GM12891 (cell line): ENCODE measurements at regions not wholly inside any gene's neighbourhood (a gene's known extent, or its start where the extent isn't known, plus 50 kb on each side); places are given as distances from the start of the nearest gene placed in this dataset.
A peak's percentile ranks its signal among the peaks of the same experiment; 100 is the strongest.
"Not testable (repeated sequence)": the region's sequence is repeated elsewhere in the genome, so short reads cannot be mapped to it uniquely, and the experiment has no call there.

ENCODE experiments used
- DNase-seq: peaks from one replicate; pipeline ENCODE4 v3.0.0; 2011; ENCODE audit warnings: low spot score; ENCODE audit not compliant: insufficient read length
- FAIRE-seq: peaks from 2 replicates; lab custom pipeline; 2011; peaks lifted over from hg19 to GRCh38; lab: Jason Lieb, UNC
- PAX5 ChIP-seq: IDR thresholded peaks from 2 replicates; pipeline ENCODE4 v1.6.1; 2011; ENCODE audit warnings: low read length, moderate library complexity, mild to moderate bottlenecking; ENCODE audit not compliant: insufficient read depth, severe bottlenecking
- POLR2A ChIP-seq: IDR thresholded peaks from 2 replicates; pipeline ENCODE4 v1.6.1; 2011; ENCODE audit warnings: low read depth, low read length, control low read depth
- POLR2AphosphoS5 ChIP-seq: IDR thresholded peaks from 2 replicates; pipeline ENCODE4 v1.6.1; 2011; ENCODE audit warnings: low read depth, low read length, control low read depth
- POU2F2 ChIP-seq: IDR thresholded peaks from 2 replicates; pipeline ENCODE4 v1.6.1; 2011; ENCODE audit warnings: low read depth, mild to moderate bottlenecking, control low read depth, low read length, moderate library complexity
- SPI1 ChIP-seq: IDR thresholded peaks from 2 replicates; pipeline ENCODE4 v1.6.1; 2011; ENCODE audit warnings: low read depth, low read length, control low read depth
- TAF1 ChIP-seq: IDR thresholded peaks from 2 replicates; pipeline ENCODE4 v1.6.1; 2011; ENCODE audit warnings: low read depth, low read length, control low read depth

GRCh38 chrX:63581906-63582305 lies 203.1 kb downstream of the ARHGEF9 start:
- DNase-seq: no peak
- no peak for FAIRE-seq
- no peak for TF ChIP-seq POLR2A
- no peak for TF ChIP-seq PAX5
- no peak for TF ChIP-seq TAF1
- TF ChIP-seq POU2F2: no peak

GRCh38 chrX:63581398-63581797 lies 203.6 kb downstream of the ARHGEF9 start:
- FAIRE-seq (no peak), DNase-seq (no peak)
- no peak for TF ChIP-seq POLR2AphosphoS5

- no peak for DNase-seq
- TF ChIP-seq POLR2A (no peak), PAX5 (no peak), POU2F2 (no peak), POLR2AphosphoS5 (no peak), SPI1 (no peak), TAF1 (no peak)
- FAIRE-seq: no peak
Measured at GRCh38 chrX:63576533-63576932, 208.5 kb downstream of the ARHGEF9 start.

GRCh38 chrX:63575700-63576099 lies 209.3 kb downstream of the ARHGEF9 start:
- FAIRE-seq, DNase-seq: not testable (repeated sequence)

- TF ChIP-seq SPI1: no peak
- no peak for TF ChIP-seq POLR2A
- TF ChIP-seq POLR2AphosphoS5: no peak
- TF ChIP-seq POU2F2: no peak
- no peak for TF ChIP-seq PAX5
- no peak for TF ChIP-seq TAF1
- DNase-seq (no peak), FAIRE-seq (no peak)
Measured at GRCh38 chrX:63566856-63567255, 215.7 kb upstream of the SPIN4 start.

- TF ChIP-seq POLR2AphosphoS5: no peak
- FAIRE-seq: no peak
- DNase-seq: no peak
Measured at GRCh38 chrX:63561425-63561824, 210.3 kb upstream of the SPIN4 start.

- FAIRE-seq (peak; percentile 88), DNase-seq (peak; percentile 12)
- TF ChIP-seq POLR2A (peak; percentile 40; the same call in 1 of the 2 replicates), PAX5 (no peak), POLR2AphosphoS5 (no peak), SPI1 (no peak), POU2F2 (no peak), TAF1 (no peak)
Measured at GRCh38 chrX:63560601-63561218, 209.6 kb upstream of the SPIN4 start.

GRCh38 chrX:63551856-63552255 lies 200.7 kb upstream of the SPIN4 start:
- FAIRE-seq (no peak), DNase-seq (no peak)
- TF ChIP-seq POLR2AphosphoS5 (no peak), PAX5 (no peak), POLR2A (no peak), POU2F2 (no peak), TAF1 (no peak), SPI1 (no peak)

- DNase-seq (no peak), FAIRE-seq (no peak)
- TF ChIP-seq SPI1 (no peak), POLR2AphosphoS5 (no peak), PAX5 (no peak), POU2F2 (no peak), POLR2A (no peak), TAF1 (no peak)
Measured at GRCh38 chrX:63530654-63531053, 179.5 kb upstream of the SPIN4 start.

- TF ChIP-seq TAF1 (no peak), PAX5 (no peak), POU2F2 (no peak), POLR2AphosphoS5 (no peak), POLR2A (no peak), SPI1 (no peak)
- FAIRE-seq (no peak), DNase-seq (no peak)
Measured at GRCh38 chrX:63529961-63530360, 178.8 kb upstream of the SPIN4 start.

- no peak for FAIRE-seq
- no peak for TF ChIP-seq POLR2A
- no peak for TF ChIP-seq POLR2AphosphoS5
- TF ChIP-seq POU2F2: no peak
- no peak for TF ChIP-seq TAF1
- TF ChIP-seq SPI1: no peak
- TF ChIP-seq PAX5: no peak
Measured at GRCh38 chrX:63526863-63527262, 175.7 kb upstream of the SPIN4 start.

More at GRCh38 chrX:63526863-63527262, 175.7 kb upstream of the SPIN4 start:
- no peak for DNase-seq
